GM12872 (cell line): ENCODE measurements at regions not wholly inside any gene's neighbourhood (a gene's known extent, or its start where the extent isn't known, plus 50 kb on each side); places are given as distances from the start of the nearest gene placed in this dataset.

Experiments used
- CTCF ChIP-seq: IDR thresholded peaks from 3 replicates; pipeline ENCODE4 v1.5.1; 2011; ENCODE audit warnings: low read depth, mild to moderate bottlenecking, low read length, moderate library complexity; ENCODE audit not compliant: insufficient read depth

GRCh38 chr4:84232309-84233095, 266.6 kb downstream of the NKX6-1 start:
- no peak for TF ChIP-seq CTCF

- no peak for TF ChIP-seq CTCF
Measured at GRCh38 chr4:84231539-84232055, 267.5 kb downstream of the NKX6-1 start.

- no peak for TF ChIP-seq CTCF
Measured at GRCh38 chr4:84224522-84224921, 274.6 kb downstream of the NKX6-1 start.

GRCh38 chr4:84221704-84222103, 277.4 kb downstream of the NKX6-1 start:
- TF ChIP-seq CTCF, result no peak

- no peak for TF ChIP-seq CTCF
Measured at GRCh38 chr4:84220990-84221389, 278.1 kb downstream of the NKX6-1 start.

- TF ChIP-seq CTCF, result no peak
Measured at GRCh38 chr4:84219656-84220055, 279.4 kb downstream of the NKX6-1 start.

- TF ChIP-seq CTCF, result no peak
Measured at GRCh38 chr4:84218031-84218430, 281.1 kb downstream of the NKX6-1 start.
